Mucosa of descending colon (tissue), 3 donors: ENCODE measurements at regions not wholly inside any gene's neighbourhood (a gene's known extent, or its start where the extent isn't known, plus 50 kb on each side); places are given as distances from the start of the nearest gene placed in this dataset.
"Not testable (repeated sequence)": the region's sequence is repeated elsewhere in the genome, so short reads cannot be mapped to it uniquely, and the experiment has no call there.

Experiments used
- ATAC-seq: fragments of 200-7000 bp; cut with Tn5 transposase; one replicate; pipeline ENCODE4 v1.9.1; 2020; ENCODE audit warnings: mild to moderate bottlenecking, moderate library complexity
- DNase-seq, 3 donors: peaks; one replicate each; pipeline ENCODE4 v3.0.0-alpha.2; 2020
- H3K36me3 ChIP-seq: fragments of 200-600 bp; one replicate; pipeline ENCODE4 v1.8.0; 2021; ENCODE audit warnings: low read depth, mild to moderate bottlenecking
- H3K4me1 ChIP-seq: fragments of 200-600 bp; one replicate; pipeline ENCODE4 v1.8.0; 2021; ENCODE audit warnings: low read depth, mild to moderate bottlenecking
- H3K4me3 ChIP-seq: fragments of 200-600 bp; one replicate; pipeline ENCODE4 v1.8.0; 2021; ENCODE audit warnings: mild to moderate bottlenecking
- H3K9me3 ChIP-seq: fragments of 200-600 bp; one replicate; pipeline ENCODE4 v1.8.0; 2021; ENCODE audit warnings: mild to moderate bottlenecking
- intact Hi-C, 2 donors: fragments of 100-400 bp; cut with DNase I in 1 of 2; cut with micrococcal nuclease in 1 of 2; formaldehyde crosslinking; loops; one replicate each; pipeline versions ENCODE4 v1.11.0 to v1.11.1; 2022; cut with DNase I, micrococcal nuclease
- TF ChIP-seq, protein P1 (sequence below): fragments of 200-600 bp; IDR thresholded peaks from one replicate; pipeline ENCODE4 v1.8.0; 2022; ENCODE audit warnings: antibody characterized with exemption, mild to moderate bottlenecking
- donor health status: DM: no; HTN: no; CAD: no; lungs with moderate emphysema.
- donor health status: DM: no; HTN: no; CAD: no.
- donor health status: DM: no; HTN: yes; CAD: no.

DNA sequence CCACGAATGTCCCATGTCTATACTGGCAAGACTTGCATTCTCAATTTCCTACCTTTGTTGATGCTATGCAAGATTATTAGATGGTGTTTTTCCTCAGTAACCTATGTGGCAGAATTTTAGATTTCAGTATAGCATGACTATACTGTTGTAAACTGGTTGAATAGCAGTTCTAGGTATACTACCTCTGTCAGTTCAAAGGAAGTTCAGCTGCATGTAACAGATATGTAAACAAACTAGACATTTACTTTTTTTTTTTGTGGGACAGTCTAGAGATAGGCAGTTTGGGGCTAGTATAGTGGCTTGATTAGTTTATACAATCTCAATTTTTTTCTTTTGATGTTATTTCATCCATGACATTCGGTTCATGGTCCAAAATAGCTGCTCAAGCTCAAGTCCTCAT, 97.6 kb upstream of the GRIN3A start:
- Histone ChIP-seq H3K9me3 (no peaks in the 10 kb centered on the region), H3K4me3 (no peak overlapping the region), H3K4me1 (peaks cover 12% of the 10 kb centered on the region), H3K36me3 (no peaks in the 10 kb centered on the region)
- ATAC-seq (peak; percentile 57), DNase-seq (no peak)
- intact Hi-C loops = no loop called here
- TF ChIP-seq, protein P1, sequence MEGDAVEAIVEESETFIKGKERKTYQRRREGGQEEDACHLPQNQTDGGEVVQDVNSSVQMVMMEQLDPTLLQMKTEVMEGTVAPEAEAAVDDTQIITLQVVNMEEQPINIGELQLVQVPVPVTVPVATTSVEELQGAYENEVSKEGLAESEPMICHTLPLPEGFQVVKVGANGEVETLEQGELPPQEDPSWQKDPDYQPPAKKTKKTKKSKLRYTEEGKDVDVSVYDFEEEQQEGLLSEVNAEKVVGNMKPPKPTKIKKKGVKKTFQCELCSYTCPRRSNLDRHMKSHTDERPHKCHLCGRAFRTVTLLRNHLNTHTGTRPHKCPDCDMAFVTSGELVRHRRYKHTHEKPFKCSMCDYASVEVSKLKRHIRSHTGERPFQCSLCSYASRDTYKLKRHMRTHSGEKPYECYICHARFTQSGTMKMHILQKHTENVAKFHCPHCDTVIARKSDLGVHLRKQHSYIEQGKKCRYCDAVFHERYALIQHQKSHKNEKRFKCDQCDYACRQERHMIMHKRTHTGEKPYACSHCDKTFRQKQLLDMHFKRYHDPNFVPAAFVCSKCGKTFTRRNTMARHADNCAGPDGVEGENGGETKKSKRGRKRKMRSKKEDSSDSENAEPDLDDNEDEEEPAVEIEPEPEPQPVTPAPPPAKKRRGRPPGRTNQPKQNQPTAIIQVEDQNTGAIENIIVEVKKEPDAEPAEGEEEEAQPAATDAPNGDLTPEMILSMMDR = no peak

DNA sequence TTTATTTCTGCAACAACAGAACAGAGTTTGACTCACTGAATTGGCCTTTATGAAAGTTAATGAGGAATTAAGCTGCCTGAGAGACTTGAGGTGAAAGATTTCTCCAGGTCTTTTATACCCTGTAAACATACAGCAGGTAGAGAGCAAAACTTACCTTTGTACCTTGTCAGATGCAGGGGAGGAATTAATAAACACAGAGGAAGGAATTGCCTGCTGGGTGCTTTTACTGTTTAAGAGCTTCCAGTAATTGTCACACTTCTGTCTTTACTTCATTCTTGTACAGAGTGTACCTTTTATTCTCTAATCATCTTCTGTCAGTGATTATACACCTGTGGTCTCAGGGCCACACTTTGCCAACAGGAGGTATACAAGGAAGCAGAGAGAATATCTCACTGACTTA, 94.0 kb upstream of the GRIN3A start:
- ATAC-seq (peak; percentile 95), DNase-seq (peak in 1 of 3 donors; percentile 30)
- TF ChIP-seq, protein P1 = no peak
- intact Hi-C loops = no loop called here
- Histone ChIP-seq H3K36me3 (no peaks in the 10 kb centered on the region), H3K9me3 (no peaks in the 10 kb centered on the region), H3K4me3 (no peak overlapping the region), H3K4me1 (peaks cover 12% of the 10 kb centered on the region)

DNA sequence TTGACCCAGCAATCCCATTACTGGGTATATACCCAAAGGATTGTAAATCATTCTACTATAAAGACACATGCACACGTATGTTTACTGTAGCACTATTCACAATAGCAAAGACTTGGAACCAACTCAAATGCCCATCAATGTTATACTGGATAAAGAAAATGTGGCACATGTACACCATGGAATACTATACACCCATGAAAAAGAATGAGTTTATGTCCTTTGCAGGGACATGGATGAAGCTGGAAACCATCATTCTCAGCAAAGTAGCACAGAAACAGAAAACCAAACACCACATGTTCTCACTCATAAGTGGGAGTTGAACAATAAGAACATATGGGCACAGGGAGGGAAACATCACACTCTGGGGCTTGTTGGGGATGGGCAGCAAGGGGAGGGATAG, 83.0 kb upstream of the GRIN3A start:
- DNase-seq, H3K36me3 ChIP-seq, H3K9me3 ChIP-seq, H3K4me1 ChIP-seq, H3K4me3 ChIP-seq, ATAC-seq, intact Hi-C loops: not testable (repeated sequence)

DNA sequence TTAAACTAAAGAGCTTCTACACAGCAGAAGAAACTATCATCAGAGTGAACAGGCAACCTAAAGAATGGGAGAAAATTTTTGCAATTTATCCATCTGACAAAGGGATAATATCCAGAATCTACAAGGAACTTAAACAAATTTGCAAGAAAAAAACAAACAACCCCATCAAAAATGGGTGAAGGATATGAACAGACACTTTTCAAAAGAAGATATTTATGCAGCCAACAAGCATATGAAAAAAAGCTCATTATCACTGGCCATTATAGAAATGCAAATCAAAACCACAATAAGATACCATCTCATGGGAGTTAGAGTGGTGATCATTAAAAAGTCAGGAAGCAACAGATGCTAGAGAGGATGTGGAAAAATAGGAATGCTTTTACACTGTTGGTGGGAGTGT, 82.5 kb upstream of the GRIN3A start:
- H3K9me3 ChIP-seq, H3K36me3 ChIP-seq, ATAC-seq, intact Hi-C loops, H3K4me3 ChIP-seq, H3K4me1 ChIP-seq, DNase-seq: not testable (repeated sequence)

DNA sequence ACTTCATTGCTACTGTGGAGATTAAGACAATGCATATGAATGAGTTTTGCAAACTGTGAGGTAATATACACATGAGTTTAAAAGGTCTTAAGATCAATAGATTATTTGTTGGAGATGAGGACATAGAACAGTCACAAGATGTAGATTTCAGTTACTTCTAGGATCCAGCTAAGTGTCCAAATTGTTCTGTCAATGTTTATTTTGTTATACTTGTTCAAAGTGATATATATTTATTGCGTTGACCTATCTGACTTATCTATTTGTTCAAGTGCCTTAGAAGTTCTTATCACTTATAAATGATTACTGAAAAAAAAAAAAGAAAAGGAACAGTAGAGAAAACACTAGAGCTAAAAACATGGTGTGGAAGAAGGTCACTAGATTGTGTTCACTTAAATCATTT, 75.6 kb upstream of the GRIN3A start:
- H3K4me3 ChIP-seq = no peak overlapping the region
- ATAC-seq (no peak), DNase-seq (no peak)
- no peaks in the 10 kb centered on the region for H3K4me1 ChIP-seq
- intact Hi-C loops = no loop called here
- H3K36me3 ChIP-seq = no peaks in the 10 kb centered on the region
- TF ChIP-seq, protein P1 = no peak
- no peaks in the 10 kb centered on the region for H3K9me3 ChIP-seq

DNA sequence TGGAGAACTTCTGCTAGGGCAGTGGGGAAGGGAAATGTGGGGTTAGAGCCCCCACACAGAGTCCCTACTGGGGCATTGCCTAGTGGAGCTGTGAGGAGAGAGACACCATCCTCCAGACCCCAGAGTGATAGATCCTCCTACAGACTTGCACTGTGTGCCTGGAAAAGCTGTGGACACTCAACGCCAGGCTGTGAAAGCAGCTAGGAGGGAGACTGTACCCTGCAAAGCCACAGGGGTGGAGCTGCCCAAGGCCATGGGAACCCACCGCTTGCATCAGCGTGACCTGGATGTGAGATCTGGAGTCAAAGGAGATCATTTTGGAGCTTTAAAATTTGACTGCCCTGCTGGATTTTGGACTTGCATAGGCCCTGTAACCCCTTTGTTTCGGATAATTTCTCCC, 69.4 kb upstream of the GRIN3A start:
- intact Hi-C loops, H3K9me3 ChIP-seq, DNase-seq, ATAC-seq, H3K4me1 ChIP-seq, H3K4me3 ChIP-seq, H3K36me3 ChIP-seq: not testable (repeated sequence)

DNA sequence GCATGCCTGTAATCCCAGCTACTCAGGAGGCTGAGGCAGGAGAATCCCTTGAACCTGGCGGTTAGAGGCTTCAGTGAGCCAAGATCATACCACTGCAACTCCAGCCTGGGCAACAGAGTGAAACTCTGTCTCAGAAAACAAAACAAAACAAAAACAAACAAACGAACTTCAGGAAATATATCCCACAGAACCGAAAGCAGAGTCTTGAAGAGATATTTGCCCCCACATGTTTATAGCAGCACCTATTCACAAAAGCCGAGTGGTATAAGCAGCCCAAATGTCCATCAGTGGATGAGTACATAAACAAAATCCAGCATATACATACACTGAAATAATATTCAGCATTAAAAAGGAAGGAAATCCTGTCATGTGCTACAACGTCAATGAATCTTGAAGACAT, 57.6 kb upstream of the GRIN3A start:
- ATAC-seq (no peak), DNase-seq (no peak)
- Histone ChIP-seq H3K4me1 (no peaks in the 10 kb centered on the region), H3K4me3 (no peak overlapping the region), H3K36me3 (no peaks in the 10 kb centered on the region), H3K9me3 (no peaks in the 10 kb centered on the region)
- intact Hi-C loops = no loop called here
- TF ChIP-seq, protein P1 = no peak
